Pons (tissue), 1 donor: ENCODE measurements at regions not wholly inside any gene's neighbourhood (a gene's known extent, or its start where the extent isn't known, plus 50 kb on each side); places are given as distances from the start of the nearest gene placed in this dataset.

ENCODE experiments used
- DNase-seq: peaks from one replicate; pipeline ENCODE4 v3.0.0-alpha.2; 2016; ENCODE audit warnings: low spot score

DNA sequence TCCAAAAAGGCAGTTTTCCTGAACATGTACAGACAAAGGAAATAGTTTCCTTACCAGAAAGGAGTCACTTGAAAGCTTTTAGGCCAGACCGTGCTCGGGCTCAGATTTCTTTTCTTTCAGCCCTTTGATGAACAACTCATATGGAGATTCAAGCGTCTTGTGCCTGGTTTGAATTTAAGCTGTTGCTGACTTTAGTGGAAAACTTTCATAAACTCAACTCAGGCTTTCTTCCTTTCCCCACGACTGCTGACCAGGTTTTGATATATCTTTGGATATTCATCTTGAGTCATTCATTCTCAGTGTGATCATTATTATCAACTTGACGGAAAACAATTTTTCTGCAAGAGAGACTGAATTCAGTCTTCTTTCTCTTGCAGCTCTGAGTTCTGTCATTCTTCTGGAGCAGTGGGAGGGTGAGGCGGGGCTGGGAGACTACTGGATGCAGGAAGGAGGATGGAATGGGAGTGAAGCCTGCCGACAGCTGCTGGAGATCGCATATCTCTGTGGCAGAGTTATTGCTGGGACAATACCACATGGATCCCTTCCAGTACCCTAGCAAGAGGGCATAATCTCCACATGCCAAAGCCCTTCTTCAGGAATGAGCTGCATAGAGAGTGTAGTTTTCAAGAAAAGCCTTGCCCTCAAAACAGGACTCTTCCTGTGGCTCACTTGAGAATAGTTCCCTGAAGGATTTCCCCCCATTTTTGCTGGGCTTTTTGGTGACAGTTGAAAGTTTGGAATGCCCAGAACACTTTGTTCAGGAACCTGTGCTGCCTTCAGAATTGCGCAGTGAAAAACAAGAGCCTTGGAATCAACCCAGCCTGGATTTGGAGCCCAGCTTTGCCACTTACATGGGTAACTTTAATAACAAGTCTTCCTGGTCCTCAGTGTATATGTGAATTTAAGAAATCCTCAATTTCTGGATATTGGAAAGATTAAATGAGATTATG, 364.4 kb downstream of the ZNF521 start:
- DNase-seq: peak; percentile 4

DNA sequence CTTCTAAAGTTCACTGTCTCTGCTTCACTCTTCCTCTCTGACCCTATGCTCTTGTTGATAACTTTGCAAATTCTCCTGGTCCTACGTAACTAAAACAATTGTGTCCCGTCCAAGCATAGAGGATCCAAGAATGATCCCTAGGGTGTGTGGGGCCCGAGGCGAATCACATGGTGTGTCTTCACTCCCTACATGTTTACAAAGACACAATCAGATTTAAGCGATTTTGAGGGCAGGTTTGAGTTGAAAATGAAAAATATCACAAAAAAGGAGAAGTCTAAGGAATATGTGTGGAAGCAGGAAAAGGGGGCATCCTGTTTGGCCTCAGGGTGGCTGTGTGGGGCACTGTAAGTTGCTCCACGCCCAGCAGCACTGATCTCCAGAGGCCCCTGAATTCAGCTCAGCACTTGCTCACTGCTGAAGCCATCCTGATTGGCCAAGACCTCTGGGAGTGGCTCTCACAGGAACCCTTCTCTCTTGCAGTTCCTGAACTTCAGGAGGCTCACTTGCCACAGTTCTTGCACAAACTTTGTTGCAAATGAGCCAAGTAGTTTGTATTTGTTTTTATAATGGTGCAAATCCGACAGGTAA, 363.6 kb downstream of the ZNF521 start:
- no peak for DNase-seq

DNA sequence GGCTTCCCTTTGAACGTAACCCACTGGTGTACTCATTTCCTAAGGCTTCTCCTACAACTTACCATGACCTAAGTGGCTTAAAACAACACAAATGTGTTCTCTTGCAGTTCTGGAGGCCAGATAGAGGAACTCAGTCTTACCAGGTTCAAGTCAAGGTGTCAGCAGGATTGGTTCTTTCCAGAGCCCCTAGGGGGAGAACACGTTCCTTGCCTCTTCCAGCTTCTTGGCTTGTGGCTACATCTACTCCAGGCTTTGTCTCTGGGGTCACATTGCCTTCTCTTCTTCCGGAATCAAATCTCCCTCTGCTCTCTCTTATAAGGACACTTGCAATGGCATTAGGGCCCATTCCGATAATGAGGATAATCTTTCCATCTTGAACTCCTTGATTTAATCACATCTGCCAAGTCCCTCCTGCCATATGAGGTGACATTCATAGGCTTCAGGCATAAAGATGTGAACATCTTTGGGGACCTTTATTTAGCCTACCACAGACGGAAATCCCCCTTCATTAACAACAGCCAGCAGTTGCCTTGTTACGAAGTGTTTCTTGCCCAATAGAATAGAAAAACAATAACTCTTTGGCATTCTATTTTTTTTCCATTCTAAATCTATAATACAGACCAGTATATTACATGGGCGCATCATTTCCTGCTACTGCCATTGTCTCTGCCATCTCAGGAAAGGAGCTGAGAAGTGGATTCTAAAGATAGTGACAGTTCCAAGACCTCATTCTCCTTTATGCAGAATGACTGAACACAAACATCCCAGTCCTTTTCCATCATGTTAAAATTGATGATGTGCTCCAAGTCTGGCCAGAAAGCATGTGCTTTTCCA, 362.0 kb downstream of the ZNF521 start:
- peak; percentile 5 for DNase-seq

DNA sequence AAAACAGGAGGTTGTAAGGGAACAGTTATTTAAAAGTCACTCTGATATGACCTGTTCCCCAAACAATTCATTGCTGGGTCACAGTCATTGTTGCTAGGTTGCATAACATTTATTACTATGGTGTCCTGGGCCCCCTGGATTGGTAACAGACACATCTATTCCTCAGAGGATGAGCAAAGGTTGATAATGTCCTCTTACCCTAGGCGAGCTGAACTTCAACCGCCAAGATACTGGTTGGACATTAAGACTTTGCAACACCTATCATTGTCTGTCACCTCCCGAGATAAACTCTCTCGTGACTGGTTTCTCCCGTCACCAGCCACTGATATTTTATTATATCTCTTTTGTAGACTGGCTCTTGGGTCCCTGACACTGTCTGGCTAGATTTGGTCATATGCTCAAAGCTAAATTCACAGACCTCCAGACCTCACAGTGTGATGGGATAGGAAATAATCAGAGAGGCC, 361.3 kb downstream of the ZNF521 start:
- no peak for DNase-seq

DNA sequence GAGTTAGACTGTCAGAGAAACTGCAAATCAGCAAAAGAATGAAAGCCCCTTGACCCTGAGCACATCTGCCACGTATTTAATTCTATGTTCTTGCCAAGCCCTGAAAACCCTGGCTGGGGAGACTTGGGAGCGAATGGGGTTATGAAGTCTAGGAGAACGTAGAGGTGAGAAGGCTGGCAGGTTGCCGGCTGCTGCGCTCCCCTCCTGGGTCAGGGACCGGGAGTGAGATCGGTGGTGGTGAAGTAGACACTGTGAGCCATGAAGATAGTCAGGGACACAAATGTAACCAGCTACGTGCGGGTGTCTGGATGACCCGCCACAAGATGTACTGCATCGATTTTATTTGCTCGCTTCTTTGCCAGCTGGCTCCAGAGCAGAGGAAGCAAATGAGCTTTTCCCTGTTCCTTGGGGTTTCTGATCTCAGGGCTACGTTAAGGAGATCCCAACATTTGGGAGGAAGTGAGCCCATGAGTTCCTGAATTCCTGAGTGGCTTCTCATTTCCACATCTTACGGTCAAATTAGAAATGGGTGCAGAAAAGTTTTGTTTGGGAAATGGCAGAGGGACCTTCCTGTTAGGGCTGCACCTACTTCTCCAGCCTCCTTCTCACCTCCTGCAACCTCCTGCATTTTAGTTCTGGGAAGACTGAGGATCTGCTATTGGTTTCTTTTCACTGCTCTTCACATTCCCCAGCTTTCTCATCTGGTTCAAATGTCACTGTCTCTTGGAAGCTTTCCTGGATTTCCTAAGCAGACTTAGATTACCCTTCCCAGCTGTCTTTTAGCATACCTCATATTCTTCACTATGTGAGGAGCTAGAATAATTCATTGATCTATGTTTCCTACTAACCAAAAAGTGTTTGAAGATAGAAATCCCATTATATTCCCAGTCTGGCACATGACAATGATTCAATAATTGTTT, 360.6 kb downstream of the ZNF521 start:
- no peak for DNase-seq

DNA sequence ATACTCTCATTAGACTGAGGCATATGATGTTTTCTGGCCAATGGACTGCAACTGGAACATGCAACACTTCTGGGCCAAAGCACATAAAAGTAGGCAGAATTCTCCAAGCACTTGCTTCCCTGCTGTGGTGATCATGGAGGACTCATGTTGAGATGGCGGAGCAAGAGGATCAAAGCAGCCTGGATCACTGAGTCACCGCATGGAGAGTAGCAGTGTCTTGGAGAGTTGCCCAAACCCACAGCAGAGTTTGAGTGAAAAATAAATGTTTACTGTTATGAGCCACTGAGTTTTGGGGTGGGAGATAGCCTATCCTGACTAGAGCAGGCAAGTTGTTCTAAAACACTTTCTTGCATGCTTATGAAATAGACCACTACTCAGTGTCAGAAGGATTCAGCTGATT, 359.5 kb downstream of the ZNF521 start:
- DNase-seq: no peak

DNA sequence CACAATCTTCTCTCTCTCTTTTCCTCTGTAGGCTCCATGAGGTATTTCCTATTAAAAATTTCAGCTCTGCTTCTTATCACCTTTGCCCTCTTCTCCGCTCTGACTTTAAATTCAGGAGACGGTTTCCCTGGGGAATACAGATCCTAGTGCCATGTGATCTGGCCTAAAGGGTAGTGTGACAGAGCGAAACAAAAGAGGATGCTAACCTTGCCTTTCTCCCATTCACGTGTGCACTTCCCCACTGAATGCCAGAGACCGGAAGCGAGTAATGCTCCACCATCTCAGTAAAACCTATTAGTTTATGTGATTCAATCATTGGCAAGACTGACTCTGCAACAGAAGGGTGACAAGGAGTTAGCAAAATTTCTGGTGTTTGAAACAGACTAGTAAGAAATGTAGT, 358.3 kb downstream of the ZNF521 start:
- DNase-seq: no peak

DNA sequence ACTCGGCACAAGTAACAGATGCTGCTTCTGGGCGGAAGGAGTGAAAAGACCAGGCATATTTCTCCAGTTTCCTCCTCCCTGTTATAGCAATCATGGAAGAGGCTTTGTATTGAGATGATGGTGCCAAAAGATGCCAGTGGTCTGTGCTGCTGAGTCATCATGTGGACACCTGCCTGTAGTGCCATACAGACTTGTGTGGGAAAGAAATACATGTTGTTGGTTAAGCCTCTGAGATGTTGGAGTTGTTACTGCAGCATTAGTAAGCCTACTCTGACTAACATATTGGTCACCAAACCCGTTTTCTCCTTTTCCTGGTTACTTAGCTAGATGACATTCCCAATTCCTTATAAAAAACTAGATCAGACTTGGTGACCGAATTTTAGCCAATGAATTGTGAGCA, 356.9 kb downstream of the ZNF521 start:
- DNase-seq: no peak

DNA sequence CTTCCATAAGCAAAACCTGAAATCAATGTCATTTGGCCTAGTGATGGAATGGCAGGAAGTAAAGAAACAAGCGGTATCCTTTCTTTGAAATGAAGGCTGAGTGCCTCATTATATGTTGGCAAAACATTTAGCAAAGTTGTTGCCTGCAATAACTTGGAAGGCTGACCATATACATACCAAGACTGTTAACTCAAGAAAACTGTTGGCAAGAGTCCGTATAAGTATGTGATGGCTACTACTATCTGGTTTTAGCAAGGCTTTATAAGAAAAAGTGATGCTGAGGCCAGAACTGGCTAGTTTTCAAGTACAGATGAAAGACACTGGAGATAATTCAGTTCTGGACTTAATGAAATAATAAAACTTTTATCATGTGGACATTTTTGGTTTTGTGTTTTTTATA, 356.2 kb downstream of the ZNF521 start:
- no peak for DNase-seq

DNA sequence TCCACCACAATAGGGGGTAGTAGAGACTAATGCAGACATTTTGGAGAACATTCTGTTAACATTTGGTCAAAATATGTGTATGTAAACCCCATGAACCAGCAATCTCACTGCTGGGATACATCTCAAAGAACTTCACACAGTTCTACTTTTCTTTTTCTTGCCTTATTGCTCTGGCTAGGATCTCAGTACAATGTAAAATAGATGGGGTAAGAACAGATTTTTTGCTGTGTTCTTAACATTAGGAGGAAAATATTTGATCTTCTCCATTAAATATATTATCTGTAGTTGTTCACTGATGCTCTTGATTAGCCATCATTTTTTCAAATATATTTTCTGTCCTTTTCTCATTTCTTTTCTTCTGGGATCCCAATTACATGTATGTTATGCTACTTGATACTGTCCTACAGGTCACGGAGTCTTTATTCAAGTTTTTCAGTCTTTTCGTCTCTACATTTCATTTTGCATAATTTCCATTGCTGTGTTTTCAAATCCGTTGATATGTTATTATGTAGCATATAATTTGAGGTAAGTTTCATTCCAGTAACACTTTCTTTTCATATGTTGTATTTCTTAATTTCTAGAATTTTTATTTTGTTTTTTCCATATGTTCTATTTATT, 352.2 kb downstream of the ZNF521 start:
- DNase-seq: no peak

DNA sequence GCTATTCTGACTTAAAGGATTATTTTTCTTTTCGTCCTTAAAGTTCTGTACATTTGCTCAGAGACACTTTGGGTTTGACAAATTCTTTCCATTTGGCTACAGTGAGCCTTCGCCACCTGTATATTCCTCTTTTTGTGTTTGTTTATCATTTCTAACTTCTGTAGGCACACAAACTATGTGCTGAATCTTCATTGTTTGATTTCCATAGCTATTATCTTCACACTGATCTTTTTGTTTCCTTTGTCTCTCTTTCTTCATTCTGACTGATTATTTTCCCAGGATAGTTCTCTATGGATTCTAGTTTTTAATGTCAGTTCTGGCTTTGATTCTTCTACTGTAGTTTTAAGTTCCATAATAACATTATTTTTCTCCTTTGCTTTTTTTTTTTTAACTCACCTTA, 350.2 kb downstream of the ZNF521 start:
- no peak for DNase-seq

DNA sequence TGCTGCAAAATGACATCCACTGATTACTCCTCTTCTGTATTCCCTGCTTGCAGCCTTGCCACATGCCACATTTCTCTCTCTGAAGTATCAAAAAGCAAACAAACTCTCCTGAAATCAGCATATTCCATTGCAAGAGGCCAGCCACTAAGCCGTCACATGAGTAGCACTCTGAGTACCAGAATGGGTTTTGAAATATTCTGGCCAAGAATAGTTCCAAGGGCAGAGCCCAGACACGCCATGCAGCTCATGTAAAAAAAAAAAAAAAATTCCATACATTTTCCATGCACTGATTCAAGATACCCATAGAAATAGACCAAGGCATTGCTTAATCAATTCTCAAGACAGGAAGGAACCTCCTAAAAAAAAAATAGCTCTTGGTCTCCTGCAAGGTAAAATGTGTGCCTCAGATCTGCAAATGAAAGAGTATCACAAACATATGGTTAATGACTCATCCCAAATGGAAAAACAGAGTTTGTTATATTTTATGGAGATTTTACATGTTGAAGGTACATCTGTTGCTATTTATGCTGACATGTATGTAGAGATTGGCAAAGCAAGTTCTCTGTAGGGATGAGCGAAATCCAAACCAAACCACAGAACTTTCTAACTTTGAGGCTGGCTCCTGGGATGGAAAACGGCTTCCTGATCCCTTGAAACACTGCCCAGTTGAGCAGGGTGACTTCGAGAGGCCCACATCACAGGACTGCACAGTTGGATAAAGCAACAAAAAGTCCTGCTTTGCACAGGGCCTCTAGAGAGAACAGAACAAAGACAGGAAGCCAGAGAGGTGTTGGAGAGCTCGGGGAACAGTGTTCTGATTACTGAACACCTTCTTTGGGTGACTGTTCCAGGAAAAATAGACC, 346.2 kb downstream of the ZNF521 start:
- no peak for DNase-seq

DNA sequence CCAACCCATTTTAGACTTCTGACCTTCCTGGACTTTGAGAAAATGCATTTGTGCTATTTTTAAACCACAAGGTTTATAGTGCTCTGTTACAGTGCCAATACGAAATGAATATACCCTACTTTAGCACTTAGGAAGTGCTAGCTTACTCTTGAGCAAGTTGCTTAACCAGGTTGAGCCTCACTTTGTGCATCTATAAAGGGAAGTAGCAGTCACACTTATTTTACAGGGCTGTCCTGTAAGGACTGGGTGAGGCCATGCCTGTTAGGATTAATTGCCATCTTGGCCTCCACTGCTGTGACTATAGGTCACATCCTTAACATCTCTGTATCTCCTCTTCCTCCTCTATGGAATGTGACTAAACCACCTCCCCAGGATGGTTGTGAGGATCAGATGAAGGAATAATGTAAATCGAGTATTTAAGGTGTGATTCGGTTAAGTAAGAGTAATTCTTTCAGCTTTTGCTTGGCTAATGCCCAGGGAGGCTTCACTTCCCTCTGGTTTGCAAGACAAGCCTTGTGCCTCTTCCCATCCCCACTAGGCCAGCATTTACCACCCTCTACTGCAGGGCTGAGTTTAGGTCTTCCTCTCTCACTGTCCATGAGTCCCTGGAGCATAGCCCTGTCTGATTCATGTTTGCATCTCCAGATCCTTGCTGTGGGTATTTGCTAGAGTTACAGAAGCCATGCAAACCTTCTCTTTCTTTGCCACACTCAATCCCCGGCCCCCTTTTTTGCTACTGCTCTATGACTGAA, 341.2 kb downstream of the ZNF521 start:
- DNase-seq: no peak
